ENCODE measurements at regions not wholly inside any gene's neighbourhood (a gene's known extent, or its start where the extent isn't known, plus 50 kb on each side); places are given as distances from the start of the nearest gene placed in this dataset.

DNA sequence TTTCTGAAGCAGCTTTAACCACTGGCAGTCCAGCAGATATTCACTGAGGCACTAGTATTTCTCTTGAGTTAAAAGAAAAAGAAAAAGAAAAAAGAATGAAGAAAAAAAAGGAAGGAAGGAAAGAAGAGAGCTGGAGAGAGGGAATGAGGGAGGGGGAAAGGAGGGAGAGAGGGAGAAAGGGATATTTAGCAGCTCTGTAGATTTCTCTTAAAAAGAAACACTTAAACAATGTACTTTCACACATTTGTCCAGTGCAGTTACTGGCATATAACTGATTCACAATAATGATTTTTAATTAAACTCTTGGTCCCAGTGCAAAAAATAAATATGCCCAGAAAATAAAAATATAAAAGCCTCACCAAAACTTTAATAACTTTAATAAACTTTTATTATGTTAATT is 386.4 kb downstream of the KCNJ2 start:
- CTCF ChIA-PET: no interaction called here
- H3K4me1 Mint-ChIP-seq: no peaks in the 10 kb centered on the region
- POLR2A ChIA-PET: no interaction called here
- Histone ChIP-seq H3K27me3 (ENCODE audit: insufficient read depth, low read length, poor library complexity, severe bottlenecking) (no peaks in the 10 kb centered on the region), H3K36me3 (ENCODE audit: insufficient read depth, low read length) (no peaks in the 10 kb centered on the region), H3K4me1 (ENCODE audit: insufficient read depth, low read length) (no peaks in the 10 kb centered on the region), H3K27ac (ENCODE audit: low read depth, low read length) (no peak overlapping the region), H3K9me3 (ENCODE audit: low read length) (no peaks in the 10 kb centered on the region), H3K4me3 (ENCODE audit: low read length) (no peak overlapping the region)
- no peaks in the 10 kb centered on the region for H3K27me3 Mint-ChIP-seq
- no peak for DNase-seq
- no peak overlapping the region for H3K27ac Mint-ChIP-seq
- H3K4me3 Mint-ChIP-seq: no peak overlapping the region
- H3K9me3 Mint-ChIP-seq: peaks cover 0 to 4% (median 0%) of the 10 kb centered on the region in 5 donors
- no peaks in the 10 kb centered on the region for H3K36me3 Mint-ChIP-seq

DNA sequence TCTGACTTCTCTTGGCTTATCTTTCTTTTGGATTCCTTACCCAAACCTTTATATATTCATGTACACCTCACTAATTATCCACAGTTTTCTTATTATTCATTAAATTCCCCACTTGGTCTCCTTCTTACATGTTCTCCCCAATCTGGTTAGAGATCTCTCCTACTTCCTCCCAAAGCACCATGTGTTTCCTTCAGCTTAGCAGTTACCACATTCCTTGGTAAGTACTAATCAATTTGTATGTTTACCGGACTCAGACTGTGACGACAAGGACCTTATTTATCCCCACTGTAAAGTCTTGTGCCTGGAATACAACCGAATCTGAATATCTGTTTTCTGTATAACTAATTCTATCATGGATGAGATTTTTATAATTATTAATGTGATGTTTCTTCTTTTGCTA is 389.5 kb downstream of the KCNJ2 start:
- H3K36me3 Mint-ChIP-seq: no peaks in the 10 kb centered on the region
- H3K4me3 Mint-ChIP-seq: no peak overlapping the region
- H3K9me3 Mint-ChIP-seq: peaks cover 0 to 4% (median 0%) of the 10 kb centered on the region in 5 donors
- H3K36me3 ChIP-seq (ENCODE audit: insufficient read depth, low read length): no peaks in the 10 kb centered on the region
- no peaks in the 10 kb centered on the region for H3K4me1 ChIP-seq (ENCODE audit: insufficient read depth, low read length)
- H3K9me3 ChIP-seq (ENCODE audit: low read length): no peaks in the 10 kb centered on the region
- H3K27me3 Mint-ChIP-seq: no peaks in the 10 kb centered on the region
- CTCF ChIA-PET: no interaction called here
- no peaks in the 10 kb centered on the region for H3K27me3 ChIP-seq (ENCODE audit: insufficient read depth, low read length, poor library complexity, severe bottlenecking)
- no peak for DNase-seq
- H3K27ac Mint-ChIP-seq: no peak overlapping the region
- H3K4me3 ChIP-seq (ENCODE audit: low read length): no peak overlapping the region
- H3K27ac ChIP-seq (ENCODE audit: low read depth, low read length): no peak overlapping the region
- H3K4me1 Mint-ChIP-seq: no peaks in the 10 kb centered on the region
- POLR2A ChIA-PET: no interaction called here

DNA sequence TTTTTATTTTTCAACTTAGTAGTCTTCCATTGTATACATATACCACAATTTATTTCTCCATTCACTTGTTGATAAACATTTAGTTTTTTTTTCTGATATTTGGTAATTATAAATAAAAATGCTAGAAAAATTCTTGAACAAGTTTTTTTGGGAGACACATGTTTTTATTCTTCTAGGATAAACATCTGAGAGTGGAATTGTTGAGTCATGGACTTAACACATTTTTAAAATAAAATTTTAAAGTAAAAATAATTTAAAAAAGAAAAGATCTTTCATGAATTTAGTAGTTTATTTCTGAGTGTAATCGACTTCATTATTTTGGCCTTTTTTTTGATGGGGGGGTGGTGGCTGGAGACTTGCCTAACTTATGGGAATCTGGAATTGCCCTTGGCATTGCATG is 391.1 kb downstream of the KCNJ2 start:
- Mint-ChIP-seq H3K36me3 (no peaks in the 10 kb centered on the region), H3K27me3 (no peaks in the 10 kb centered on the region), H3K27ac (no peak overlapping the region), H3K4me1 (no peaks in the 10 kb centered on the region), H3K4me3 (no peak overlapping the region), H3K9me3 (peaks cover 0 to 4% (median 0%) of the 10 kb centered on the region in 5 donors)
- Histone ChIP-seq H3K9me3 (ENCODE audit: low read length) (no peaks in the 10 kb centered on the region), H3K27me3 (ENCODE audit: insufficient read depth, low read length, poor library complexity, severe bottlenecking) (no peaks in the 10 kb centered on the region), H3K4me1 (ENCODE audit: insufficient read depth, low read length) (no peaks in the 10 kb centered on the region), H3K4me3 (ENCODE audit: low read length) (no peak overlapping the region), H3K36me3 (ENCODE audit: insufficient read depth, low read length) (no peaks in the 10 kb centered on the region), H3K27ac (ENCODE audit: low read depth, low read length) (no peak overlapping the region)
- ChIA-PET POLR2A (no interaction called here), CTCF (no interaction called here)
- no peak for DNase-seq

DNA sequence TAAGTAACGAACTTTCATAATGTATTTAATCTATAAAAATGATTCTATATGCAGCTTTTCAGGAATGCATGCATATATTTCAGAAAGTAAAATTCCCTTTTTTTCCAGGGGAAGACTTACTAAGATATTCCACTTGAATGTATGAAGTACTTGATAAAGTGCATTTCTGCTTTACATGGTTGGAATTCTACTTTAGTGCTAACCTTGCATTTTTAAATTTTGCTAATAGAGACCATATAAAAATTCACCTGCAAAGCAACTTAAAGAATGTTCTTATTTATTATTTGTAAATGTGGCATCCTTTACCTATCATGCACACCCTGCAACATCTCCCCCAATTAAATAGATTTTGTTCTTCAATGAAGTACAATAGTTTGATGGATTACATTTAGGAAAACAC is 392.8 kb downstream of the KCNJ2 start:
- Histone ChIP-seq H3K27ac (ENCODE audit: low read depth, low read length) (no peak overlapping the region), H3K27me3 (ENCODE audit: insufficient read depth, low read length, poor library complexity, severe bottlenecking) (no peaks in the 10 kb centered on the region), H3K9me3 (ENCODE audit: low read length) (no peaks in the 10 kb centered on the region), H3K36me3 (ENCODE audit: insufficient read depth, low read length) (no peaks in the 10 kb centered on the region), H3K4me3 (ENCODE audit: low read length) (no peak overlapping the region), H3K4me1 (ENCODE audit: insufficient read depth, low read length) (no peaks in the 10 kb centered on the region)
- H3K27me3 Mint-ChIP-seq: no peaks in the 10 kb centered on the region
- POLR2A ChIA-PET: no interaction called here
- no peak overlapping the region for H3K4me3 Mint-ChIP-seq
- no peaks in the 10 kb centered on the region for H3K4me1 Mint-ChIP-seq
- CTCF ChIA-PET: no interaction called here
- DNase-seq: no peak
- H3K9me3 Mint-ChIP-seq: peaks cover 0 to 4% (median 3%) of the 10 kb centered on the region in 5 donors
- H3K27ac Mint-ChIP-seq: no peak overlapping the region
- H3K36me3 Mint-ChIP-seq: no peaks in the 10 kb centered on the region

DNA sequence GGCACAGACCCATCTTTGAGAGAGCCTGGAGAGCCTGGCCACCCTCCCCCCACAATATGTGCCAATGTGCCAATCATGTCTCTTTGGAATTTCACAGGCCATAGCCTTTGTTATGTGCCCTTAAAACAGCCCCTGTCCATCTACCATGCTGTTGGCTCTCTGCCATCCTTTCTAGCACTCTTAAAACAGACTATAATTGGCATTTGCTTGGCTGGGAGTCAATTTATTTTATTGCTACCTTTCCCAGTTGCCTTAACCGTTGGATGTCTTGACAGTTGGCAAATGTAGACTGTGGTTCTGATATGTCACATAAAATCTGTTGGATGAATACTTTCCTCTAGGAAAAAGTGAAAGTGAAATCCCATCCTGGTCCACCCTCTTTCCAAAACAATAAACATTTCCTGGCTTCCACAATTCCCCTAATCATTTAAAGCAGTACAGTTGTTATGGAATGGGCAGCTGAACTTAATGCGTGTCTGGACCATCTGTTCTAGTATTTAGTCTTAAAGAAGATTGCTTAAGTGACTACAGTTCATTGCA is 394.0 kb downstream of the KCNJ2 start:
- Histone ChIP-seq H3K4me3 (ENCODE audit: low read length) (no peak overlapping the region), H3K9me3 (ENCODE audit: low read length) (no peaks in the 10 kb centered on the region), H3K36me3 (ENCODE audit: insufficient read depth, low read length) (no peaks in the 10 kb centered on the region), H3K27ac (ENCODE audit: low read depth, low read length) (no peak overlapping the region), H3K27me3 (ENCODE audit: insufficient read depth, low read length, poor library complexity, severe bottlenecking) (no peaks in the 10 kb centered on the region), H3K4me1 (ENCODE audit: insufficient read depth, low read length) (no peaks in the 10 kb centered on the region)
- DNase-seq: no peak
- Mint-ChIP-seq H3K36me3 (no peaks in the 10 kb centered on the region), H3K4me3 (no peak overlapping the region), H3K9me3 (peaks cover 0 to 4% (median 4%) of the 10 kb centered on the region in 5 donors), H3K27me3 (no peaks in the 10 kb centered on the region), H3K27ac (no peak overlapping the region), H3K4me1 (no peaks in the 10 kb centered on the region)
- CTCF ChIA-PET: no interaction called here
- POLR2A ChIA-PET: no interaction called here

DNA sequence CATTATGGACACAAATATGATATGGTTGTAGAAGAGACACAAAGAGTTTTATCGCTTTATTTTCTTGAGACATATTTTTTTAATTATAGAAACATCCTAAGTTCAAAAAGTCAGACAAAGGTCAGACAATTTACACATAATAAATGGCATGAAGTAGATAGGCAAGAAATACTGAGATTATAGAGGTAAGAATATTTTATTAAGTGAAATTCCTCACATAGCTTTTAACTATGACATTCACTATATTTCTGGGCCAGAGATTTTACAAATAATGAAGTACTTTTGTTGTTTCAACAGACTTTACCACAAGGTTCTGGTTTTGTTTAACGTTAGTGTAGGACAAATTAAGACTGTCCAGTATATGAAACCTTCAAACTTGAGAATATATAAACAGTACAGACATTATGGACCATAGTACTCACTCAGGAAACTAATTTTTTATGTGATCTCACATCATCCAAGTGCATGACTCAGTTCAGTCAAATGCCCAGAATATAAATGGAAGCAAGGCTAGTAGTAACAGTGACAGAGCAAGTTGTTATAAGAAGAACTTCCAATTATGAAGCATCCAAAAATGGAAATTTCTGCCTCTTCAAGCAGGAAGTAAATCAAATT is 394.8 kb downstream of the KCNJ2 start:
- no peaks in the 10 kb centered on the region for H3K36me3 Mint-ChIP-seq
- CTCF ChIA-PET: no interaction called here

DNA sequence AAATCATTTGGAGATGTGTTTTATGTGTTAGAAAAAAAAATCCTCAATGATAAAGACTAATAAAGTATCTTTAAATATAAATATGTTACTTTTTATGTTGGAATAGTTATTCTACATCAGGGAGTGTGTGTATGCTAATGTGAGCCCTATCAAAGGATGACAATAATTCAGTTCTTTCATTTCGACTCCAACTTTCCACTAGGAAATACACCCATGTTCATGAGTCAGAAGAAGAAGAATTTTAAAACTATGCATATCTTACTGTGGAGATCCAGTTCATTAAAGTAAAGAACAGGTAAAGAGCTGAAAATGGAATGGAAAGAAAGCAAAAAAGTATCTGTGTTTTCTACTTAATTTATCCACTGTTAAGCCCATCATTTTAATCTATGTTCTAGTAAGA is 399.8 kb downstream of the KCNJ2 start:
- Histone ChIP-seq H3K9me3 (ENCODE audit: low read length) (no peaks in the 10 kb centered on the region), H3K36me3 (ENCODE audit: insufficient read depth, low read length) (no peaks in the 10 kb centered on the region), H3K27me3 (ENCODE audit: insufficient read depth, low read length, poor library complexity, severe bottlenecking) (no peaks in the 10 kb centered on the region), H3K4me3 (ENCODE audit: low read length) (no peak overlapping the region), H3K4me1 (ENCODE audit: insufficient read depth, low read length) (no peaks in the 10 kb centered on the region), H3K27ac (ENCODE audit: low read depth, low read length) (no peak overlapping the region)
- Mint-ChIP-seq H3K36me3 (no peaks in the 10 kb centered on the region), H3K4me1 (no peaks in the 10 kb centered on the region), H3K4me3 (no peak overlapping the region), H3K9me3 (peaks cover 0 to 7% (median 0%) of the 10 kb centered on the region in 5 donors), H3K27ac (no peak overlapping the region), H3K27me3 (no peaks in the 10 kb centered on the region)
- no peak for DNase-seq
- ChIA-PET POLR2A (no interaction called here), CTCF (no interaction called here)

More for the DNA sequence above, 394.8 kb downstream of the KCNJ2 start:
- H3K4me3 Mint-ChIP-seq: no peak overlapping the region
- Histone ChIP-seq H3K27ac (ENCODE audit: low read depth, low read length) (no peak overlapping the region), H3K4me1 (ENCODE audit: insufficient read depth, low read length) (no peaks in the 10 kb centered on the region), H3K36me3 (ENCODE audit: insufficient read depth, low read length) (no peaks in the 10 kb centered on the region), H3K4me3 (ENCODE audit: low read length) (no peak overlapping the region), H3K9me3 (ENCODE audit: low read length) (no peaks in the 10 kb centered on the region), H3K27me3 (ENCODE audit: insufficient read depth, low read length, poor library complexity, severe bottlenecking) (no peaks in the 10 kb centered on the region)
- H3K27ac Mint-ChIP-seq: no peak overlapping the region
- no peaks in the 10 kb centered on the region for H3K4me1 Mint-ChIP-seq
- H3K27me3 Mint-ChIP-seq: no peaks in the 10 kb centered on the region
- DNase-seq: no peak
- peaks cover 0 to 4% (median 0%) of the 10 kb centered on the region in 5 donors for H3K9me3 Mint-ChIP-seq
- POLR2A ChIA-PET: no interaction called here

DNA sequence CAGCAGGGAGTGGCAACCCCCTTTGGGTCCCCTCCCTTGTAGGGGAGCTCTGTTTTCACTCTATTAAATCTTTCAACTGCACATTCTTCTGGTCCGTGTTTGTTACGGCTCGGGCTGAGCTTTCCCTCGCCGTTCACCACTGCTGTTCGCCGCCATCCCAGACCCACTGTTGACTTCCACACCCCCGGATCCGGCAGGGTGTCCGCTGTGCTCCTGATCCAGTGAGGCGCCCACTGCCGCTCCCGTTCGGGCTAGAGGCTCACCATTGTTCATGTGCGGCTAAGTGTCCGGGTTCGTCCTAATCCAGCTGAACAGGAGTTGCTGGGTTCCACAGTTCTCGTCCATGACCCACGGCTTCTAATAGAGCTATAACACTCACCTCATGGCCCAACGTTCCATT is 408.1 kb downstream of the KCNJ2 start:
- H3K4me1 ChIP-seq (ENCODE audit: insufficient read depth, low read length): no peaks in the 10 kb centered on the region
- POLR2A ChIA-PET: no interaction called here

More for the DNA sequence above, 408.1 kb downstream of the KCNJ2 start:
- peaks cover 0 to 7% (median 0%) of the 10 kb centered on the region in 5 donors for H3K9me3 Mint-ChIP-seq
- Histone ChIP-seq H3K9me3 (ENCODE audit: low read length) (no peaks in the 10 kb centered on the region), H3K4me3 (ENCODE audit: low read length) (no peak overlapping the region), H3K27ac (ENCODE audit: low read depth, low read length) (no peak overlapping the region), H3K27me3 (ENCODE audit: insufficient read depth, low read length, poor library complexity, severe bottlenecking) (no peaks in the 10 kb centered on the region), H3K36me3 (ENCODE audit: insufficient read depth, low read length) (no peaks in the 10 kb centered on the region)
- no peak overlapping the region for H3K27ac Mint-ChIP-seq
- H3K27me3 Mint-ChIP-seq: peaks cover 0 to 4% of the 10 kb centered on the region in 2 donors
- H3K36me3 Mint-ChIP-seq: no peaks in the 10 kb centered on the region
- no peak overlapping the region for H3K4me3 Mint-ChIP-seq
- CTCF ChIA-PET: no interaction called here
- DNase-seq: no peak
- no peaks in the 10 kb centered on the region for H3K4me1 Mint-ChIP-seq

All from CD8-positive, alpha-beta memory T cell (primary cell).